ENCODE measurements at regions not wholly inside any gene's neighbourhood (a gene's known extent, or its start where the extent isn't known, plus 50 kb on each side); places are given as distances from the start of the nearest gene placed in this dataset.

DNA sequence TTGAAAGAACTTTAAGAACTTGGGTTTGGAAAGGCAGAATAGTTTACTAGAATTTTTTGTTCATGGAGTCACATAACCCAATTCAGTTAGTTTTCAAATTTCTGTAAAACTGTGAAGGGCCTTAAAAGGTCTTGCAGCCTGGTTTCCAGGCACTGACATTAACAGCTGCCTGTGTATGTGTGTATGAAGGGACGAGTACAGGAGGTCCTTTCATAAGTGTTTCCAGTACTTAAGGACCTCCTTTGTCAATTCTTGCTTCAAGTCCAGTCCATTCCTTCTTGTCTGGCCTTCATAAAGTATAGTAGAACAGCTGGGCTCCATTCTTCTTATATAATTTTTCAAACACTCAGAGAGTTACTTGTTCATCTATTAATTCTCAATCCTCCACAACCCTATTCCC lies 136.5 kb downstream of the NR4A2 start:
- Histone ChIP-seq H3K9ac (ENCODE audit: low read length) (no peak overlapping the region), H3K79me2 (ENCODE audit: low read length) (no peaks in the 10 kb centered on the region), H3K27ac (ENCODE audit: low read length) (no peak overlapping the region), H3K9me2 (replicated peaks; ENCODE audit: low read length) (no peaks in the 10 kb centered on the region), H2AFZ (ENCODE audit: low read length) (no peak overlapping the region), H3K4me1 (ENCODE audit: insufficient read depth, low read length) (peaks cover 7% of the 10 kb centered on the region; the same call in 1 of the 2 replicates), H3K4me3 (ENCODE audit: low read length) (no peak overlapping the region), H3K4me2 (ENCODE audit: low read length) (no peak overlapping the region), H3F3A (ENCODE audit: low read length, unreplicated experiment) (no peaks in the 10 kb centered on the region), H3K9me3 (ENCODE audit: low read length) (no peaks in the 10 kb centered on the region), H3K36me3 (ENCODE audit: low read depth, low read length) (no peaks in the 10 kb centered on the region), H4K20me1 (ENCODE audit: low read length) (no peaks in the 10 kb centered on the region), H3K27me3 (ENCODE audit: low read length) (no peaks in the 10 kb centered on the region)
- intact Hi-C loops (cut with micrococcal nuclease), result no loop called here
- POLR2A ChIA-PET (ENCODE audit: unreplicated experiment), result no interaction called here
- ATAC-seq, result no peak
- TF ChIP-seq, protein P1, sequence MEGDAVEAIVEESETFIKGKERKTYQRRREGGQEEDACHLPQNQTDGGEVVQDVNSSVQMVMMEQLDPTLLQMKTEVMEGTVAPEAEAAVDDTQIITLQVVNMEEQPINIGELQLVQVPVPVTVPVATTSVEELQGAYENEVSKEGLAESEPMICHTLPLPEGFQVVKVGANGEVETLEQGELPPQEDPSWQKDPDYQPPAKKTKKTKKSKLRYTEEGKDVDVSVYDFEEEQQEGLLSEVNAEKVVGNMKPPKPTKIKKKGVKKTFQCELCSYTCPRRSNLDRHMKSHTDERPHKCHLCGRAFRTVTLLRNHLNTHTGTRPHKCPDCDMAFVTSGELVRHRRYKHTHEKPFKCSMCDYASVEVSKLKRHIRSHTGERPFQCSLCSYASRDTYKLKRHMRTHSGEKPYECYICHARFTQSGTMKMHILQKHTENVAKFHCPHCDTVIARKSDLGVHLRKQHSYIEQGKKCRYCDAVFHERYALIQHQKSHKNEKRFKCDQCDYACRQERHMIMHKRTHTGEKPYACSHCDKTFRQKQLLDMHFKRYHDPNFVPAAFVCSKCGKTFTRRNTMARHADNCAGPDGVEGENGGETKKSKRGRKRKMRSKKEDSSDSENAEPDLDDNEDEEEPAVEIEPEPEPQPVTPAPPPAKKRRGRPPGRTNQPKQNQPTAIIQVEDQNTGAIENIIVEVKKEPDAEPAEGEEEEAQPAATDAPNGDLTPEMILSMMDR (conservative IDR thresholded peaks at IDR 0.05; ENCODE audit: low read depth, low read length), result no peak
- TF ChIP-seq EZH2 (IDR thresholded peaks at IDR 0.05; ENCODE audit: low read length, unreplicated experiment), result no peak
- TF ChIP-seq EZH2phosphoT487 (IDR thresholded peaks at IDR 0.05; ENCODE audit: borderline replicate concordance, low read length), result no peak
- CTCF ChIA-PET, result no interaction called here
- no peak for DNase-seq
- BruUV-seq (replicated peaks), result no TSS peak

DNA sequence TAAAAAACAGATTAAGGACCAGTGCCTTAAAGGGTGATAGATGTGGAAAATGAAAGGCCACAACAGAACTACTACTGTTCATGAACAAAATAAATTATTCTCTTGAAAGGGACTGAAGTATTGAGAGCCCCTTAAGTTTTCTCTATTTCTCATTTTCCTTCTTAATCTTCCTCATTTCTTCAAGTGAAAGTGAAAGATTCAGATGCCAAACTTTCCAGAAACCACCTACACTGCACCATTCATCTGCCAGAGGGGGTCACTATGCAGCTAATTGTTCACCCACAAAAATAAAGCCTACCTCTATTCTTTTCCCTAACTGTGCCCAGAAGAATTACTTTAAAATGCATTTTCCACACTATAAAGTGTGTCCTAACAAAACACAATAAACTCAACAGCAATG lies 140.1 kb downstream of the NR4A2 start:
- Histone ChIP-seq H3K27ac (ENCODE audit: low read length) (no peak overlapping the region), H3K9me3 (ENCODE audit: low read length) (no peaks in the 10 kb centered on the region), H3K36me3 (ENCODE audit: low read depth, low read length) (no peaks in the 10 kb centered on the region), H3K9me2 (replicated peaks; ENCODE audit: low read length) (no peaks in the 10 kb centered on the region), H3K79me2 (ENCODE audit: low read length) (no peaks in the 10 kb centered on the region), H4K20me1 (ENCODE audit: low read length) (no peaks in the 10 kb centered on the region), H3K27me3 (ENCODE audit: low read length) (no peaks in the 10 kb centered on the region), H3F3A (ENCODE audit: low read length, unreplicated experiment) (no peaks in the 10 kb centered on the region), H3K4me3 (ENCODE audit: low read length) (no peak overlapping the region), H3K9ac (ENCODE audit: low read length) (no peak overlapping the region), H3K4me2 (ENCODE audit: low read length) (no peak overlapping the region), H2AFZ (ENCODE audit: low read length) (no peak overlapping the region), H3K4me1 (ENCODE audit: insufficient read depth, low read length) (no peaks in the 10 kb centered on the region)
- BruUV-seq (replicated peaks), result no TSS peak
- intact Hi-C loops (cut with micrococcal nuclease), result no loop called here
- peak; percentile 35; the same call in 1 of the 2 replicates for ATAC-seq
- no peak for DNase-seq
- TF ChIP-seq EZH2 (IDR thresholded peaks at IDR 0.05; ENCODE audit: low read length, unreplicated experiment), result no peak
- TF ChIP-seq, protein P1 (conservative IDR thresholded peaks at IDR 0.05; ENCODE audit: low read depth, low read length), result peak; percentile 35; the same call in 1 of the 2 replicates
- CTCF ChIA-PET, result no interaction called here
- POLR2A ChIA-PET (ENCODE audit: unreplicated experiment), result no interaction called here

DNA sequence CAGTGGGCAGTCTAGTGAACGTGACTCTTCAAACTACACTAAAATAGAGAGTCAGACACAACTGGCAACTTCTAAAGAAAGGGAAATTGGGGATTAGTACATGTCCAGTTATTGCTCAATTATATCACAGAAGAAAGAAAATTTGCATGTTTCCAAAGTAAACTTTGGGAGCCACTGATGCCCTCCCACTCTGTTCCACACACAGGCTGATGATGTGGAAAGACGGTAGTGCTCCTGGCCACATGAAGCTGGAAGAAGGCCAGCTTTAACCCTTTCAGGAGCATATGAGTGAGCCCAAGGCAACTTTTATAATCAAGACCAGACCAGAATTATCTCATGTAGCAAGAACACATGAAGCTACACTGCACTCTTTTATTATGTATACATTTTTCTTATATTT lies 141.0 kb downstream of the NR4A2 start:
- Histone ChIP-seq H3K9ac (ENCODE audit: low read length) (no peak overlapping the region), H3K79me2 (ENCODE audit: low read length) (no peaks in the 10 kb centered on the region), H3K36me3 (ENCODE audit: low read depth, low read length) (no peaks in the 10 kb centered on the region), H3F3A (ENCODE audit: low read length, unreplicated experiment) (no peaks in the 10 kb centered on the region), H3K4me2 (ENCODE audit: low read length) (no peak overlapping the region), H2AFZ (ENCODE audit: low read length) (no peak overlapping the region), H4K20me1 (ENCODE audit: low read length) (no peaks in the 10 kb centered on the region), H3K4me3 (ENCODE audit: low read length) (no peak overlapping the region), H3K27me3 (ENCODE audit: low read length) (no peaks in the 10 kb centered on the region), H3K27ac (ENCODE audit: low read length) (no peak overlapping the region), H3K9me2 (replicated peaks; ENCODE audit: low read length) (no peaks in the 10 kb centered on the region), H3K9me3 (ENCODE audit: low read length) (no peaks in the 10 kb centered on the region), H3K4me1 (ENCODE audit: insufficient read depth, low read length) (no peaks in the 10 kb centered on the region)
- intact Hi-C loops (cut with micrococcal nuclease), result no loop called here
- DNase-seq (no peak), ATAC-seq (no peak)
- CTCF ChIA-PET, result no interaction called here
- TF ChIP-seq, protein P1 (conservative IDR thresholded peaks at IDR 0.05; ENCODE audit: low read depth, low read length), result no peak
- TF ChIP-seq EZH2 (IDR thresholded peaks at IDR 0.05; ENCODE audit: low read length, unreplicated experiment) (no peak), EZH2phosphoT487 (IDR thresholded peaks at IDR 0.05; ENCODE audit: borderline replicate concordance, low read length) (no peak)
- POLR2A ChIA-PET (ENCODE audit: unreplicated experiment), result no interaction called here
- no TSS peak for BruUV-seq (replicated peaks)
